ENCODE measurements at regions not wholly inside any gene's neighbourhood (a gene's known extent, or its start where the extent isn't known, plus 50 kb on each side); places are given as distances from the start of the nearest gene placed in this dataset.

DNA sequence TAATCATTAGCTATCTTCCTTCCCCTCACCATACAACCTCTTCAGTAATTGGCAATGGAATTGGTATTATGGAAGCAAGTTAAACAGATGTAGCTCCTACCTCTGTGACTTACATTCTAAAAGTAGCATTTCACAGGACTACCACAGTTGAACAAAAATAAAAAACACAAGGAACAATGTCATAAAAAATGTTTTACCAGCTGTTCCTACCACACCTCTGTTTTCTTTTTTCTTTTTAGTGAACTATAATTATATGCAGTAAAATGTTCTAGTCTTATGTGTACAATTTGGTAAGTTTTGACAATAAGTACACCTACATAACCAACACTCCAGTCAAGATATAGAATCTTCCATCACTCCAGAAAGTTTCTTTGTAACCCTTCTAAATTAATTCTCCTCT, 54.1 kb upstream of the GEMIN8 start:
- Mint-ChIP-seq H3K9me3 (no peaks in the 10 kb centered on the region), H3K36me3 (no peaks in the 10 kb centered on the region), H3K4me3 (no peak overlapping the region), H3K4me1 (ENCODE audit: unreplicated experiment) (no peaks in the 10 kb centered on the region), H3K27ac (no peak overlapping the region), H3K27me3 (peaks cover 4% of the 10 kb centered on the region)
- DNase-seq (ENCODE audit: extremely low spot score, unreplicated experiment), result no peak
- TF ChIP-seq CTCF (conservative IDR thresholded peaks at IDR 0.05), result no peak

GRCh38 chrX:14079891-14080430, 50.3 kb upstream of the GEMIN8 start:
- no peak for DNase-seq (ENCODE audit: extremely low spot score, unreplicated experiment)
- Mint-ChIP-seq H3K27ac (no peak overlapping the region), H3K36me3 (no peaks in the 10 kb centered on the region), H3K4me3 (no peak overlapping the region), H3K27me3 (no peaks in the 10 kb centered on the region), H3K4me1 (ENCODE audit: unreplicated experiment) (no peaks in the 10 kb centered on the region), H3K9me3 (no peaks in the 10 kb centered on the region)
- no peak for TF ChIP-seq CTCF (conservative IDR thresholded peaks at IDR 0.05)
